ELR (cell line): ENCODE measurements at regions not wholly inside any gene's neighbourhood (a gene's known extent, or its start where the extent isn't known, plus 50 kb on each side); places are given as distances from the start of the nearest gene placed in this dataset.
A peak's percentile ranks its signal among the peaks of the same experiment; 100 is the strongest.

ENCODE experiments used
- DNase-seq: peaks from one replicate; pipeline ENCODE4 v3.0.0-alpha.2; 2015; ENCODE audit warnings: low read depth

DNA sequence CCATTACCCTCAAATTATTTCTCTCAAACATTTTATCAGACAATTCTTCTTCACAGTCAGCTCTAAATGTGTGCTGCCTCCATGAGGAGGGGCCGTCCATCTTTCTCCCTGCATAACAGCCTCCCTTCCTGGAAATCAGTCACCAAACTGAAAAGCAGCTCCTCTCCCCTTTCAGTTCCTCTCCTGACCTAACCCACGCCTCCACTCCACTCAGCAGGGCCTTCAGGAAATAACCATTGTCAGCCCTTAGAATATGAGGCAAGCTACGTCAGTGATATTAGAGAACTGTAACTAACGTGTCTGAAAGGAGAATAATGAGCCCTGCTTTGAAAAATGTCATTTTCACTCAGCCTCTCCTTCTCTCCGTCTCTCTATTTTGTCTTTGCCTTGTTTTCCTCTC is 116.2 kb downstream of the OLFM4 start:
- DNase-seq, result no peak

DNA sequence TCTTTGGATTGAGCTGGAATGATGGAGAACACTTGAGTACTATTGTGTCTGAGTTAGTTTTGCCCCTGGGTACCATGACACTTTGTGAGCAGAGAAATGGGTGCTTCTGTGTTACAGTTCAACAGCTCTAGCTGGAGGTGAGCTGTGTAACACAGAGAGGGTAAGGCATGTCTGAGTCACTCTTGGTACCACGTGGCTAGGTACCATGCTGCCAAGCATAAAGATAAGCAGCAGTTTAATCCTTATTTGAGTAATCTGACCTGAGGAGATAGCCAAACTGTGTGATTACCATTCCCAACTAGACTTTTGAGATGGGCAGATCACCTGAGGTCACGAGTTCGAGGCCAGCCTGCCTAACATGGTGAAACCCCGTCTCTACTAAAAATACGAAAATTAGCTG is 122.0 kb downstream of the OLFM4 start:
- no peak for DNase-seq

DNA sequence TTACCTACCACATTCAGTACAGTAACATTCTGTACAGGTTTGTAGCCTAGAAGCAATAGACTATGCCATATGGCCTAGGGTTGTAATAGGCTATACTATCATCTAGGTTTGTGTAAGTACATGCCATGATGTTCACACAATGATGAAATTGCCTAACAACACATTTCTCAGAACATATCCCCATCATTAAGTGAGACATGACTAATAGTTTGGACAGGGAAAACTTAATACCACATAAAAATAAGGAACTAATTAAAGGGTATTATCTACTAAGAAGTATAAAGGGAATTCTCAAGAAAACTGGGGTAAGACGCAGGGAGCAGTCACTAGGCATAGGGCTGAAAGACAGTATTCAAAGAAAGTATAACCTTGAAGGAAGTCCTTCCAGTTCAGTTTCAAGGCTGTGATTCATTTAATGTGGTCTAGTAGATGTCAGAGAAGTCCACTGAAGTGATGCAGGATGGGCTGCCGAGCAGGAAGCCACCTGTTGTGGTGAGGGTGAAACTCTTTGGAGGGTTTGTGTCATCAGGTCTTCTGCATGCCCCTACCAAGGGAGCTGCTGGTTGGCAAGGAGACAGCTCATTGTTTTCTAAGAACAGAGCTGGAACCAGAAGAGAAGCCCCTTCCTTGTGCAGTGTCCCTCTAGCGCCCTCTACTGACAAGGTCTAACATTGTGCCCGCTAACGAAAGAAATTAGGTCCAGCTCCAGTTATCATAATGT is 122.9 kb downstream of the OLFM4 start:
- DNase-seq, result peak; percentile 24

DNA sequence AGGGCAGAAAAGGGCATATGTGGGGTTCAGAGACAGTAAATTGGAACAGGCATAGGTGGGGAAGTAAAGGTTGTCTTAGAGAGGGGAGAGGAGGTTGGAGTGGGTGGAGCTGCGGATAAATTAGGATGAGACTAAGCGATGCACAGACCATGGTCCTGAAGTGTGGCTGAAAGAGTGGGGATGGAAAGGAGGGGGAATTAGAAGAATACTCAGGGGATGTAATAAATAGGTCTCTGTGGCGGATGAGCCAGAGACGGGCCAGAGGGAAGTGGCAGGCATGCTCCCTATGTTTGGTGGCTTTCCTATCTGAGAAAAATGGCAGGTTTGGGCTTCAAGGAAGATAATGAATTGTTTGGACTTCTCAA is 123.4 kb downstream of the OLFM4 start:
- no peak for DNase-seq

DNA sequence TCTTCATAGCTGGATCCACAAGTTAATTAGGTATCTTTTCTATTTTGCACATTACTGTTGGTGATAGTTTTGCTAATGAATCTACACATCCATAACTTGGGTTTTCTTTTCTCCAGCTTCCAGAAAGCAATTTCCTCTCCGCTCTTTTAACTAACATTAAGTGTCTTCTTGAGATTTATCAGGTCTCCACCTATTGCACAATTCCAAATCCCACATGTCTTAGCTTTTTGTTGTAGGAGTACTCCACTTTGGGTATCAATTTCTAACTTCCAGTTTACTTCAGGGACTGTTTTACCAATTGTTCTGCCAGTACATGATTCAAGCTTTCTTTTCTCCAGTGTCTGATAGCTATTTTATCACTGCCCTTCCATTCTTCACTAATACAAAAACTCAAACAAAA is 129.6 kb downstream of the OLFM4 start:
- no peak for DNase-seq

DNA sequence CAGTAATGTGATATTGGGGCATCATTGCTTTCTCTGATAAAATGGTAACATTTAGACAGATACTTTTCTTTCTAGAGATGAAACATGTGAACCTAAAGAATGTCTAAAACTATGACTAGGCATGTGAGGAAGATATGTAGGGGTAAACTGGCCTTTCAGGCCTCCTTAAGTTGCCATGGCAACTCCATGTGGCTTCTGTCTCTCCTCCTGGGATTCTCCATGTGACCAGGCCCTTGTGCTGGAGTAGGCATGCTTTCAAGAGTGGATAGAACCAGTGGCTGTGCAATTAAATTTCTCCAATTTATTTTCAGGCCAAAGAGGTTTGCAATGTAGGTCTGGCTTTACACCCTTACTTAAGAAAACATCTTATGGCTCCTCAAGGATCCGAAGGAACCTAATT is 130.8 kb downstream of the OLFM4 start:
- no peak for DNase-seq

DNA sequence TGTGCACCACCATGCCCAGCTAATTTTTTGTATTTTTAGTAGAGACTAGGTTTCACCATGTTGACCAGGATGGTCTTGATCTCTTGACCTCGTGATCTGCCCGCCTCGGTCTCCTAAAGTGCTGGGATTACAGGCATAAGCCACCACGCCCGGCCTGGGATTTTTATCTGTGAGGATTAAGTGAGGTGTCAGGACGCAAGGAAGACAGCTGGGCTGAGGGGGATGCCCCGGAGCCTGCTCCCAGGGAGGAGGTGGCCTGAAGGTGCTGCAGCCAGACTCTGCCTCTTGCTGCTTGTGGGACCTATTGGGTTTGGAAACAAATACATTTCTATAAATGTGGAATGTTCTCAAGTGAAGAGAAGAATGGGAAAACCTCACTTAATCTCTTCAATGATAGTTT is 131.6 kb downstream of the OLFM4 start:
- DNase-seq, result no peak

DNA sequence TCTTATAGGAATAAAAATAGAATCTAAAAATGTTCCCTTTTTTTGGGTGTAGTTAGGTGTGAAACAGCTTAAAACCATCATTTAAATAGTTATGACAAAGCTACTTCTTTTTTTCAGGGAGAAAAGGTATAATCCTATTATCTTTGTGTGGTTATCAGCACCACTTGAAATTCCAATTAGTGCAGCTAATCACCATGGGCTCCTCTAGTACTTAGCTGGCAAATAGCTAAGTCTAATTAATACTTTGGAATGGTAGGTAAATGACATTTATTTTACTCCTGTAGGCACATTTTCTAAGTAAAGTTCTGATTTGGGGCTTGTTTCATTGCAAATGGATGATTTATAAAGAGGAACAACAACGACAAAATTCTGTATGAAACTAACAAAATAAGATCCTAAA is 132.6 kb downstream of the OLFM4 start:
- no peak for DNase-seq

DNA sequence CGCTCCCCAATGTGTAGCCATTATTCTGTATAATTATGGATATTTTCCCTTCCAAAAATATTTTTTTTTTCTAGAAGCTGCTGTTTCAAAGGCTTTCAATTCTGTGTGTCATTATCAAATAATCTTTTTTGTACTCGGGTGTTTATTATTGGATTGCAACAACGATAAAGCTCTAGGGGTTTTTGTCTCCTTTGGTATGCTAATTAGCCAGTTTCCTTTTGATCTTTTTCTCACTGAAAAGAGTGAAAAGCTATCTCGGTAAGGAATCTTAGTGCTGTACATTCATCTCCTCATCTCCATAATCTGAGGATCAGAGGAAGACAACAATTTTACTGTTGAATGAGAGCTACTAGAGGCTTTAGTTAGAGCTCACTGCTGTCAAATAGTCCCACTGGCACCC is 136.6 kb downstream of the OLFM4 start:
- DNase-seq, result no peak

DNA sequence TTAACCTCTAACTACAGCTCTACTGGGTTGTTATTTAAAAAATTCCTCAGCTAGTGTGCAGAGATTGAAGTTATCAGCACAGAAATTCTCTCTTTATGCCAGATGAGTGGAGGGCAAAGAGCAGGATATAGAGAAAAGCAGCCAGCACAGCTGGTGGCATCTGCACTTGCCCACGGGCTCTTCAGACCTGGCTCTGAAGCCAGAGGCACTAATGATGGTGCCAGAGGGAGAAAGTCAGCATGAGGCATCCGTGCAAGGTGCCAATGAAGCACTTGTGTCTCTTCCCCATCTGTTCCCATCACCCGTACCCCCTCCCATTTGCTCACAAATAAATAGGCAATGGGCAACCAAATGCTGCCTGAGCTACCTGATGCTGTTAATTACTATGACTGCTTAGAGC is 138.9 kb downstream of the OLFM4 start:
- DNase-seq, result no peak

DNA sequence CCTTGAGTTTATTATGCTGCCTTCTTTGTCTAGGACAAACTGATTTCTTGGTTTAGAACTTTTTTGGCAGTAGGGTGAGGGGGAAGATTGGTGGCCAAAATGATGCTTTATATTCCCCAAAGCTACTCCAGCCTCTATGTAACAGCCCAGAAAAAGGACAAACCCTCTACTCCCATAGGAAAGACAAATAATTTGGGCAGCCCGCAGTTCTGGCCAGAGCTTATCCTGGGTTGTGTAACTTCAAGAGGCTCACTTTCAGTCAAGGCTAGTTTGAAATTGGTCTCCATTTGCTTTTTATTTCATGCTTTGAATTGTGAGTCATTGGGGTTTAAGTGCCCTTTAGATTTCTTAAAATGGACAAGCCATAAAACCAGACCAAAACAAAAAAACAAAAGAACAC is 142.3 kb downstream of the OLFM4 start:
- DNase-seq, result no peak

DNA sequence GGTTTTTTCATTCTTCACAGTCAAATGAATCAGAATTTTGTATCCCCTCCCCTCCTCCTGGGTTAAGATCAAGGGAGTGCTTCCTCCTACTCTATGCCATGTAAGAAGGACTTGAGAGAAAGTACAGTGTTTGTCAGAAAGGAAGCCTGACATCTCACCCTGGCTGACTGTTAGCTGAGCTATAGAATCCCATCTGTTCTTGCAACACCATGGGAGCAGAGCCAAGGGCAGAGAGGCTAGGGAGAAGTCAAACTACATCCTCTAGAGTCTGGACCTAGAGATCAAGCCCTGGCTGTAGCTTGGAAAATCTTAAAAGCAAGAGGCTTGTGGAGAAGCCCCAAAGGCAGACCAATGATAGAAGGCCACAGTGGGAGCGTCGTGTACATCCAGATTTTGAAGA is 145.9 kb downstream of the OLFM4 start:
- no peak for DNase-seq

DNA sequence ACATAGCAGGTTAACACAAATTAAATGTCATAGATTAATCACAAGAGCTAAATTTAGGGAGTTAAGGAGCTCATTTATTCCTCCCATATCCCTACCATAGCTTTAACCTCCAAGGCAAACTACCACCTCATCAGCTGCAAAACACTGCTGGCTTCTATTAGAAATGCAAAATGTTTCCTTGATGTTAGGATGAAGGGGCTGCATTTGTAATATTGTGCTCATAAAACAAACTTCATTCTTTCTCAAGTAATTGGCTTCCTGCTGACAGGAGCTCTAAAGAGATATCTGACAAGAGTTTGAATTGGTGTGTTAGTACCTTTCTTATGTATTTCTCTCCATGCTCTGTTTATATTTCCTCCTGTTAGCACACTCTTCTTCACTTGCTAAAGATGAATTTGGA is 152.1 kb downstream of the OLFM4 start:
- no peak for DNase-seq

DNA sequence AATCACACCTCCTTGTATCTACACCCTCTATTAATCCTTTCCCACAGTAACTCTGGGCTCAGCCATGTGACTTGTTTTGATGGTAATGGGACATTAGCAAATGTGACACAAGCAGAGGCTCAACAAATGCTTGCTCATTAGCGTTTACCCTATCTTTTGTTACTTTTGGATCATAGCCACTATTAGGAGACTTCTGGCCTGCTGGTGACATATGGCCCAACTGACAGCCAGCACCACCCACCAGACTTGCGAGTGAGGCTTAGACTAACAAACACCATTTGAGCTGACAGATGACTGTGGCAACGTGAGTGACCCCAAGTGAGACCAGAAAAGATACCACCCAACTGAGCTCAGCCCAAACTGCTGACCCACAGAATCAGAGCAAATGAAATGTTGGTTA is 154.1 kb downstream of the OLFM4 start:
- no peak for DNase-seq

DNA sequence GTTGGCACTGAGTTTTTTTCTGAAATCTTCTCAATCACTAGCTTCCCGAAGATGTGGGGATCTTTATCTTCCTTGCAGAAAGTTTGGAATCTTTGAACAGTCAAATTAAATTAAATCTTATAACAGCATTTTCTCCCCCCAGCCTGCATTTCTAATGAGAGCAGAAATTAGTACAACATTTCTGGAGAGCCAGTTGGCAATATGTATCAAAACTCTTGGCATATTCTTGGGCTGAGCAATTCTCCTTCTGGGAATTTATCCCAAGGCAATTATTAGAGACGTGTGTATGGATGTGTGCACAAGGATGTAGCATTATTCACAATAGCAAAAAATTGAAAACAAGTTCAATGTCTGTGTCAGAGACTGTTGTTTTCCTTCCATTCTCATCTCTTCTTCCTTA is 159.5 kb downstream of the OLFM4 start:
- DNase-seq, result no peak

DNA sequence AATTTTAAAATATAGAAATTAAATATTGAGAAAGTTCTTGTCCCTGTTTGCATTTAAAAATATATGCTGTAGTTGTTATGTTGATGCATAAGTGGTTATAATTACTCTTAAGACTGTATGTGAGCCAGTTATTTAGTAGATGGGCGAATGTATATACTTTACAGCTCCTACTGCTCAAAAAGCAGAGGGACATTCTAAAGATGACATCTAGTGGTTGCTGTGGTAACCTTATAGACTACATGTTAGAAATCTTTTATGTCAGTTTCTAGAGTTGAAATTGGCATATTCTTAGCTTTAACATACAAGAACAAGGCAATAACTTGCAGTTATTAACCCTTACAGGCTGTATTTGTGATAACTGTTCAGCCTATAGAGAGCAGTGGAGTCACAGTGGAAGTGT is 160.5 kb downstream of the OLFM4 start:
- no peak for DNase-seq

DNA sequence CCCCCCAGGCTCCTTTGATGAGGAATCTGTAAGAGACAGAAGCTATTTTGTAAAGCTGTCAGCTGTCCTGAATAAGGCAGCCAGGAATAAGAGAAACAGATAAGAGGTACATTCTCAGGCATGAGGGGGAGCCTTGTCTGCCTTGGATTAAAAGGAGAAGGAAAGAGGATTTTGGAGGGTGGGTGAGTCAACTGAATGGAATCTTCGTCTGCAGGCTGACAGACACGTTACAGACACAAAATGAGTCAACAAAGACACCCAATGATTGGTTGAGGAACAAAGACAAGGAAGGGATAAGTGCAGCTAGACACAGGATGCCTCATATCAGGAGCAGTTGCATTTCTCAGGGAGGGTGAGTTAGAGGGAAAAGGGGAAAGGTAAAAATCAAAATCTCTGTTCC is 162.5 kb downstream of the OLFM4 start:
- peak; percentile 15 for DNase-seq

DNA sequence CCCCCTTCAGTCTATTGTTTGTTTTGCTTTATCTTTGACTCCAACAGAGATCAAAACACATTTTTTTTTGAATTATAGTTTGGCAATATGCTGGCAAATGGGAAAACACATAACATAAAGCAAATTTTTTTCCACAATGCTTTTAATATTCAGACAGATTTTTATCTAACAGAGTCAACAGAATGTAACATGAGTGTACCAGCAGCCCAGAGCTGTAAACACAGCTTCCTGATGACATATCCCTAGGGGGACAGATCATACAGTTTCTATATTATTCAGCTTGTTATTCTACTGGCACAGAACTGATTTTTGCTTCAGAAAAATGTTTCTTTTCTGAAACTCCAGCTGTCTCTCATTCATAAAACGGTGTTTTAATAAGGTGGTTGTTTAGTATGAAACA is 168.8 kb downstream of the OLFM4 start:
- DNase-seq, result no peak

DNA sequence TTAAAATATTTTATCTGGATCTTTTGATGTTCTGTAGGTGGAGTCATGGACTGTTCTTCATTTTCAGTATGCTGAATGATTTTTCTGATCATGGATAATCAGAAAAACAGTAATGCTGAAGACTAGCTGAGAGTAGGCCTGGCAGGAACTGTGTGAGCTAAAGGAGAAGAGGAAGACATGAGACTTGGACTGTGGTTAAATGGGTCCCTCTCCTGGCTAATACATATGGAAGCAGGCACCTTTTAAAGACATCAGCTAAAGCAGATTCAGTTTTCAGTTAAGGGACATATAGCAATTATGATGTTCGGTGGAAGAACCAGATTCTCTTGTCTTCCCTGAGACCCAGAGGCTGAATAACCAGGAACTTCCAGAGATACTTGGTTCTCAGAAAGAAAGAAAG is 169.4 kb downstream of the OLFM4 start:
- no peak for DNase-seq

DNA sequence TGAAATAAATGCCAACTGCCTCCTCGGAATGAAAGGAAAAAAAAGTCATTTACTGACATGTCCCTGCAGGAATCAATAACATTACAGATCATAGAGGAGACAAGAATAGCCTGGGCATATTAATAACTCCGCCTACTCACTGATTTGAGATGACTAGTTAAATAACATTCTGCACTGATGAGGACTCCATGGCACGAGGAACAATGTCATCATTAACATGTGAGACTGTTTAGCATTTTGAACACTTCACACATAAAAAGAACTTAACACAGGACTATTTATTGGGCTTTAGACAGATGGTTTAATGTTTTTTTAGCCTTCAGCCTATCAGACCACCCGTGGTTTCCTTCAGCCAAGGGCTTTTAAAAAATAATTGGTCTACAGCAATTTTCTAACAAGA is 170.1 kb downstream of the OLFM4 start:
- DNase-seq, result no peak

DNA sequence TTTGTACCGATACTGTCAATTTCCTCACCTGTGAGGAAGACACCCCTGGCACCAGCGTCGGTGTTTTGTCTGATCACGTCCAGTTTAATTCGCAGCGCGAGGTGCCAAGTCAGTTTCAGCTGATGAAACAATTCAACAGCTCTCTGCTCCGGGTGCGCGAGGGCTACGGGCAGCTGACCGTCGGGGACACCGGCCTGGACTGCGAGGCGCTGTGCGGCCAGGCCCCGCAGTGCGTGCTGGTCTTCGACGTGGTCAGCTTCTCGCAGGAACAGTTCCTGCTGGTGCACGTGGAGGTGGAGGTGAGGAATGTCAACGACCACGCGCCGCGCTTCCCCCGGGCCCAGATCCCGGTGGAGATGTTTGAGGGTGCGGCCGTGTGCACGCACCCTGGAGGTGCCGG is 171.5 kb downstream of the OLFM4 start:
- DNase-seq, result no peak

DNA sequence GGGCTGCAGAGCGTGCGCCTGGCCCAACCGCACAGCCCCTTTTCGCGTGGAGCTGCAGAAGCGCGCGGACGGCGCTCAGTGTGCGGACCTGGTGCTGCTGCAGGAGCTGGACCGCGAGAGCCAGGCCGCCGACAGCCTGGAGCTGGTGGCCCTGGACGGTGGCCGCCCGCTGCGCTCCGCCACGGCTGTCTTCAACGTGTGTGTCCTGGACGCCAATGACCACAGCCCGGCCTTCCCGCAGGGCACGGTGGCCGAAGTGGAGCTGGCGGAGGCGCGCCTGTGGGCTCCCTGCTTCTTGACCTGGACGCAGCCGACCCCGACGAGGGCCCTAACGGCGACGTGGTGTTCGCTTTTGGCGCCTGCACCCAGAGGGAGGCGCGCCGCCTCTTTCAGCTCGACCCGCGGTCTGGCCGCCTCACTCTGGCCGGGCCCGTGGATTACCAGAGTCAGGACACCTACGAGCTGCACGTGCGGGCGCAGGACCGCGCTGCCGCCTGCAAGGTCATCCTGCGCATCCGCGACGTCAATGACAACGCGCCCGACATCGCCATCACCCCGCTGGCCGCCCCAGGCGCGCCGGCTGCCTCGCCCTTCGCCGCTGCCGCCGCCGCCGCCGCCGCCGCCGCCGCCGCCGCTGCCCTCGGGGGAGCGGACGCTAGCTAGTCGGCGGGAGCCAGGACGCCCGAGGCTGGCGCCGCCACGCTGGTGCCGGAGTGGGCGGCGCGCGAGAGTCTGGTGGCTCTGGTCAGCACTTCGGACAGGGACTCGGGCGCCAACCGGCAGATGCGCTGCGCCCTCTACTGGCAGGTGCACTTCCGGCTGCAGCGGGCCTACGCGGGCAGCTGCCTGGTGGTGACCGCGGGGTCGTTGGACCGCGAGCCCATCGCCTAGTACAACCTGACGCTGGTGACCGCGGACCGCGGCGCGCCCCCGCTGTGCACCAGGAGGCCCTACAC is 172.2 kb downstream of the OLFM4 start:
- DNase-seq, result peak; percentile 1

DNA sequence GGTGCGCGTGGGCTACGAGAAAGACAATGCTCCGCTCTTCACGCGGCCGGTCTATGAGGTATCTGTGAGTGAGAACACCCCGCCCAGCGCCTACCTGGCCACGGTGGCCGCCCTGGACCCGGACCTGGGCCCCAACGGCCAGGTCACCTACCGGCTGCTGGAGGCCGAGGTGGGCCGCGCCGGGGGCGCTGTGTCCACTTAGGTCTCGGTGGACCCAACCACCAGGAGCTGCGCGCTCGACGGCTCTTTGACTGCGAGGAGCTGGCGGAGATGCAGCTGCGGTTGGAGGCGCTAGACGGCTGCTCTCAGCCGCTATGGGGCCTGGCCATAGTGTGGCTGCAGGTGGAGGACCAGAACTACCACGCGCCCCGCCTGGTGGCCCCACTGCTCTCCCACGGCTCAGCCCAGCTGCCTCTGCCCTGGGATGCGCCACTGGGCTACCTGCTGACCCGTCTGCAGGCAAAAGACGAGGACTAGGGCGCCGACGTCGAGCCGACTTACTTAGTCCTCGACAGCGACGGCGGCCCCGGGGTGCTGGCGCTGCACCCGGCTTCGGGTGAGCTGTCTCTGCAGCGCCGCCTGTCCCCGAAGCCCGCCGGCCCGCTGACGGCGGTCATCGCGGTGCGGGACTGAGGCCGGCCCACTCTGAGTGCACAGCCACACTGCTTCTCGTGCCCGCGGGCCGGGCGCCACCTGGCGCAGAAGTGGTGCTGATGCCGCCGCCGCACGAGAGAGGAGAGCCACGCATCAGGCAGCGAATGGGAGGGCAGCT is 173.0 kb downstream of the OLFM4 start:
- DNase-seq, result no peak
